ENCODE measurements at regions not wholly inside any gene's neighbourhood (a gene's known extent, or its start where the extent isn't known, plus 50 kb on each side); places are given as distances from the start of the nearest gene placed in this dataset.
"Not testable (repeated sequence)": the region's sequence is repeated elsewhere in the genome, so short reads cannot be mapped to it uniquely, and the experiment has no call there.

DNA sequence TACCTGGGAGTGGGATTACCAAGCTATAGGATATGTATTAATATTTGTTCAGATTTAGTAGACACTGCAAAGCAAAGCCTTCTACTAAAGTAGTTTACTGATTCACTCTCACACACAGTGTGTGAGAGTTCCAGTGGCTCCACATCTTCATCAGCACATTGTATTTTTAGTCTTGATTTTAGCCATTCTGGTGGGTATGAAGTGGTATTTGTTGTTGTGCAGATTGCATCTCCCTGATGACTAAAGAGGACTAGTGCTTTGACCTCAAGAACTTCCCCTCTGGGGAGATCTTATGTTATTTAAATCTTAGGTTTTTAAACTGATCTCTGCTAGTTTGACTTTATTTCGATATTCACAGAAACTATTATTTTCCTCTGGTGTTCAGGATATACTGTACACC, 479.7 kb upstream of the RGS6 start:
- Histone ChIP-seq H3K27ac (ENCODE audit: low read length) (no peak overlapping the region), H3K79me2 (ENCODE audit: low read length) (no peaks in the 10 kb centered on the region)

DNA sequence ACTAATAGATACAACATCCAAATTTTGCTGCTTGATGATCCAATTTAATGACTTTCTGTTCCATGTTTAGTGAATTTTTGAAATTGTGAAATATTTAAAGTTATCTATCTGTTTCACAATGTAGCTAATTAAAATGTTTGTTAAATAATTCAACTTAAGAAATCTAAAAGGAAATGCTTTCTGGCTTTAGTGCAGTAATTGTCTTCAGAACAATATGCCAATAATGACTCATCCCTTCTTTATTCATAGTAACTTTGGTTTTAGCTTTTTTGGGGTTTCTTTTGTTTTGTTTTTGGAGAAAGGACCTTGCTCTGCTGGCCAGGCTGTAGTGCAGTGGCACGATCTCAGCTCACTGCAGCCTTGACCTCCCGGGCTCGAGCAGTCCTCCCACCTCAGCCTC, 479.2 kb upstream of the RGS6 start:
- H3K79me2 ChIP-seq (ENCODE audit: low read length), result no peaks in the 10 kb centered on the region
- no peak overlapping the region for H3K27ac ChIP-seq (ENCODE audit: low read length)
- no peak overlapping the region for H3K9ac ChIP-seq (ENCODE audit: low read length)
- no peaks in the 10 kb centered on the region for H3K36me3 ChIP-seq (ENCODE audit: insufficient read depth, low read length)
- no peak overlapping the region for H2AFZ ChIP-seq (ENCODE audit: low read length)
- H4K20me1 ChIP-seq (ENCODE audit: insufficient read depth, low read depth, low read length), result peaks cover 22% of the 10 kb centered on the region
- no peak overlapping the region for H3K4me2 ChIP-seq (ENCODE audit: low read depth, low read length, poor library complexity, severe bottlenecking)
- no peak for DNase-seq
- no peaks in the 10 kb centered on the region for H3K4me1 ChIP-seq (ENCODE audit: low read length)
- H3K4me3 ChIP-seq (ENCODE audit: low read length), result no peak overlapping the region
- H3K27me3 ChIP-seq (ENCODE audit: low read length), result no peaks in the 10 kb centered on the region
- no peaks in the 10 kb centered on the region for H3K9me2 ChIP-seq (replicated peaks; ENCODE audit: insufficient read depth, low read length)
- H3K9me3 ChIP-seq (ENCODE audit: low read length), result no peaks in the 10 kb centered on the region

More for the DNA sequence above, 479.7 kb upstream of the RGS6 start:
- no peaks in the 10 kb centered on the region for H3K27me3 ChIP-seq (ENCODE audit: low read length)
- H3K4me3 ChIP-seq (ENCODE audit: low read length), result no peak overlapping the region
- H3K36me3 ChIP-seq (ENCODE audit: insufficient read depth, low read length), result no peaks in the 10 kb centered on the region
- no peaks in the 10 kb centered on the region for H3K9me2 ChIP-seq (replicated peaks; ENCODE audit: insufficient read depth, low read length)
- H2AFZ ChIP-seq (ENCODE audit: low read length), result no peak overlapping the region
- H3K9me3 ChIP-seq (ENCODE audit: low read length), result no peaks in the 10 kb centered on the region
- H3K9ac ChIP-seq (ENCODE audit: low read length), result no peak overlapping the region
- no peak overlapping the region for H3K4me2 ChIP-seq (ENCODE audit: low read depth, low read length, poor library complexity, severe bottlenecking)
- H3K4me1 ChIP-seq (ENCODE audit: low read length), result no peaks in the 10 kb centered on the region
- no peak for DNase-seq
- H4K20me1 ChIP-seq (ENCODE audit: insufficient read depth, low read depth, low read length), result peaks cover 25% of the 10 kb centered on the region

GRCh38 chr14:71454010-71454409, 478.2 kb upstream of the RGS6 start:
- peaks cover 16% of the 10 kb centered on the region for H4K20me1 ChIP-seq (ENCODE audit: insufficient read depth, low read depth, low read length)
- no peaks in the 10 kb centered on the region for H3K9me3 ChIP-seq (ENCODE audit: low read length)
- H3K4me2 ChIP-seq (ENCODE audit: low read depth, low read length, poor library complexity, severe bottlenecking), result no peak overlapping the region
- no peaks in the 10 kb centered on the region for H3K4me1 ChIP-seq (ENCODE audit: low read length)
- no peak overlapping the region for H2AFZ ChIP-seq (ENCODE audit: low read length)
- no peaks in the 10 kb centered on the region for H3K9me2 ChIP-seq (replicated peaks; ENCODE audit: insufficient read depth, low read length)
- H3K27ac ChIP-seq (ENCODE audit: low read length), result no peak overlapping the region
- no peaks in the 10 kb centered on the region for H3K36me3 ChIP-seq (ENCODE audit: insufficient read depth, low read length)
- H3K9ac ChIP-seq (ENCODE audit: low read length), result no peak overlapping the region
- H3K79me2 ChIP-seq (ENCODE audit: low read length), result no peaks in the 10 kb centered on the region
- H3K4me3 ChIP-seq (ENCODE audit: low read length), result no peak overlapping the region
- H3K27me3 ChIP-seq (ENCODE audit: low read length), result no peaks in the 10 kb centered on the region
- DNase-seq, result no peak

GRCh38 chr14:71454513-71455332, 477.5 kb upstream of the RGS6 start:
- no peaks in the 10 kb centered on the region for H3K36me3 ChIP-seq (ENCODE audit: insufficient read depth, low read length)
- H3K9me3 ChIP-seq (ENCODE audit: low read length), result no peaks in the 10 kb centered on the region
- no peak overlapping the region for H2AFZ ChIP-seq (ENCODE audit: low read length)
- no peak overlapping the region for H3K27ac ChIP-seq (ENCODE audit: low read length)
- H3K27me3 ChIP-seq (ENCODE audit: low read length), result no peaks in the 10 kb centered on the region
- no peak for DNase-seq
- H3K4me2 ChIP-seq (ENCODE audit: low read depth, low read length, poor library complexity, severe bottlenecking), result no peak overlapping the region
- peaks cover 10% of the 10 kb centered on the region for H4K20me1 ChIP-seq (ENCODE audit: insufficient read depth, low read depth, low read length)
- no peak overlapping the region for H3K9ac ChIP-seq (ENCODE audit: low read length)
- H3K9me2 ChIP-seq (replicated peaks; ENCODE audit: insufficient read depth, low read length), result no peaks in the 10 kb centered on the region
- H3K79me2 ChIP-seq (ENCODE audit: low read length), result no peaks in the 10 kb centered on the region
- no peaks in the 10 kb centered on the region for H3K4me1 ChIP-seq (ENCODE audit: low read length)
- no peak overlapping the region for H3K4me3 ChIP-seq (ENCODE audit: low read length)

- Histone ChIP-seq H2AFZ (ENCODE audit: low read length) (no peak overlapping the region), H3K4me2 (ENCODE audit: low read depth, low read length, poor library complexity, severe bottlenecking) (no peak overlapping the region), H3K79me2 (ENCODE audit: low read length) (no peaks in the 10 kb centered on the region), H3K4me3 (ENCODE audit: low read length) (no peak overlapping the region), H3K9me2 (replicated peaks; ENCODE audit: insufficient read depth, low read length) (no peaks in the 10 kb centered on the region), H3K4me1 (ENCODE audit: low read length) (no peaks in the 10 kb centered on the region), H4K20me1 (ENCODE audit: insufficient read depth, low read depth, low read length) (0 out of 2 replicates have a peak, but pooled peaks cover 4% of the 10 kb centered on the region), H3K9me3 (ENCODE audit: low read length) (no peaks in the 10 kb centered on the region), H3K27ac (ENCODE audit: low read length) (no peak overlapping the region), H3K27me3 (ENCODE audit: low read length) (no peaks in the 10 kb centered on the region), H3K9ac (ENCODE audit: low read length) (no peak overlapping the region), H3K36me3 (ENCODE audit: insufficient read depth, low read length) (no peaks in the 10 kb centered on the region)
- DNase-seq, result no peak
Observed at GRCh38 chr14:71460091-71460490, 472.1 kb upstream of the RGS6 start.

DNA sequence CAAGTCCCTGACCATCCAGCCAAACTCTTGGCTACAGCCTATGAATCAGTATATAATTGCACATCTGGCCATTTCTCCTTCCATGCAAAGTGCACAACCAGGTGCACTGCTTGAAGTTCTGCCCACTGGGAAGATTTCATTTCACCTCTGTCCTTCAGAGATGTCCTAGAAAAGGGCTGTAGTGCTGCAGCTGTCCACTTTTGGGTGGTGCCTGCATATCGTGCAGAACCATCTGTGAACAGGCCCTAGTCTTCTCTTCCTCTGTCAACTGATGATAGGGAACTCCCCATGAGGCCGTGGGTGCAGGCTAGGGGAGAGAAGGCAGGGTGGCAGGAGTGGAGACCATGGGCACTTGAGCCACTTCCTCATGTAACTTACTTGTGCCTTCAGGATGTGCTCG, 470.6 kb upstream of the RGS6 start:
- H3K79me2 ChIP-seq (ENCODE audit: low read length), result not testable (repeated sequence)

DNA sequence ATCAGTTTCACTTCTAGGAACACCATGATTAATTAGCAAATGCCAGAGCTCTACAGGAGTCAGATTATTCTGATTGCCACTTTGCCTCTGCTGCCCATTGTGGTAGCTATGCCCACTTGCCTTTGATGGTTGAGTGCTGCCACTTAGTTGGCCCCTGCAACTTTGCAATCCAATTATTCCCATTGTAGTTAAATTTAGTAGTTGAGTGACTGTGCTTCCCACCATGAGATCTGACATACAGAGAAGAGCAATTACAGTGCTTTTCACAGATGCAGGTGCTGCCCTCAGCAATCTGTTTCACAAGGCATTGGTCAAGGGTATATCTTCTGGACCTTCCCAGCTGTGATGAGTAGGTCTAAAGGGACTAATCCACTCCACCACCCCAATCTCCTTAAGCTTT, 468.4 kb upstream of the RGS6 start:
- no peak overlapping the region for H2AFZ ChIP-seq (ENCODE audit: low read length)

More for the DNA sequence above, 470.6 kb upstream of the RGS6 start:
- not testable (repeated sequence) for H3K4me3 ChIP-seq (ENCODE audit: low read length); H3K27me3 ChIP-seq (ENCODE audit: low read length); H3K9me2 ChIP-seq (replicated peaks; ENCODE audit: insufficient read depth, low read length); H3K4me2 ChIP-seq (ENCODE audit: low read depth, low read length, poor library complexity, severe bottlenecking); H3K9ac ChIP-seq (ENCODE audit: low read length); H2AFZ ChIP-seq (ENCODE audit: low read length); H3K36me3 ChIP-seq (ENCODE audit: insufficient read depth, low read length); H3K27ac ChIP-seq (ENCODE audit: low read length); H3K9me3 ChIP-seq (ENCODE audit: low read length); DNase-seq; H3K4me1 ChIP-seq (ENCODE audit: low read length); H4K20me1 ChIP-seq (ENCODE audit: insufficient read depth, low read depth, low read length)

DNA sequence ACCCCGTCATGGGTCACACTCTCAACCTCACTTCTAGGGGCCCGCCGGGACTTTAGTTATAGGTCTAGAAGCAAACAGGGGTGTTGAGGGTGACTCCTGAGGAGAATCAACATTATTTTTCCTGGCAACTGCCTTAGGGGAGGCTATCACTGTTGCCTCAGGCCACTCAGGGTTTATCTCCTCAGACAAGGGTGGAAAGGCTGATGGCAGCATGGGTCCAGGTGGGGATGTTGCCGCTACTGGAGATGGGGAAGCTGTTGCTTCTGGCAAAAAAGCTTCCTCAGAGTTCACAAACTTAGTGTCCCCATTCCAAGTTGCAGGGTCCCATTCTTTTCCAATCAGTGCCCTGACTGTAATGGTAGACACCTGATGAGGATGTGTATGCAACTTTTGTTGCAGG, 467.4 kb upstream of the RGS6 start:
- no peaks in the 10 kb centered on the region for H3K4me1 ChIP-seq (ENCODE audit: low read length)
- H3K9me2 ChIP-seq (replicated peaks; ENCODE audit: insufficient read depth, low read length), result no peaks in the 10 kb centered on the region
- no peaks in the 10 kb centered on the region for H3K36me3 ChIP-seq (ENCODE audit: insufficient read depth, low read length)
- H3K4me2 ChIP-seq (ENCODE audit: low read depth, low read length, poor library complexity, severe bottlenecking), result no peak overlapping the region
- H3K9ac ChIP-seq (ENCODE audit: low read length), result no peak overlapping the region
- H3K9me3 ChIP-seq (ENCODE audit: low read length), result no peaks in the 10 kb centered on the region
- no peak overlapping the region for H3K4me3 ChIP-seq (ENCODE audit: low read length)
- DNase-seq, result no peak
- H3K27ac ChIP-seq (ENCODE audit: low read length), result no peak overlapping the region
- no peaks in the 10 kb centered on the region for H3K27me3 ChIP-seq (ENCODE audit: low read length)
- no peak overlapping the region for H2AFZ ChIP-seq (ENCODE audit: low read length)
- H4K20me1 ChIP-seq (ENCODE audit: insufficient read depth, low read depth, low read length), result no peaks in the 10 kb centered on the region; the same call in 1 of the 2 replicates
- H3K79me2 ChIP-seq (ENCODE audit: low read length), result no peaks in the 10 kb centered on the region

More for the DNA sequence above, 468.4 kb upstream of the RGS6 start:
- Histone ChIP-seq H3K36me3 (ENCODE audit: insufficient read depth, low read length) (no peaks in the 10 kb centered on the region), H3K4me1 (ENCODE audit: low read length) (no peaks in the 10 kb centered on the region), H3K4me3 (ENCODE audit: low read length) (no peak overlapping the region), H3K9me2 (replicated peaks; ENCODE audit: insufficient read depth, low read length) (no peaks in the 10 kb centered on the region), H3K9ac (ENCODE audit: low read length) (no peak overlapping the region), H3K79me2 (ENCODE audit: low read length) (no peaks in the 10 kb centered on the region), H3K9me3 (ENCODE audit: low read length) (no peaks in the 10 kb centered on the region), H3K27ac (ENCODE audit: low read length) (no peak overlapping the region), H3K4me2 (ENCODE audit: low read depth, low read length, poor library complexity, severe bottlenecking) (no peak overlapping the region), H3K27me3 (ENCODE audit: low read length) (no peaks in the 10 kb centered on the region), H4K20me1 (ENCODE audit: insufficient read depth, low read depth, low read length) (no peaks in the 10 kb centered on the region; the same call in 1 of the 2 replicates)
- no peak for DNase-seq
